NCI-H146 treated with DMSO at 0.1 percent for 48 hours (cell line): ENCODE measurements at regions not wholly inside any gene's neighbourhood (a gene's known extent, or its start where the extent isn't known, plus 50 kb on each side); places are given as distances from the start of the nearest gene placed in this dataset.

Experiments
- DNase-seq: peaks from one replicate; lab custom pipeline; 2025; ENCODE audit not compliant: unreplicated experiment; lab: John Stamatoyannopoulos, UW

DNA sequence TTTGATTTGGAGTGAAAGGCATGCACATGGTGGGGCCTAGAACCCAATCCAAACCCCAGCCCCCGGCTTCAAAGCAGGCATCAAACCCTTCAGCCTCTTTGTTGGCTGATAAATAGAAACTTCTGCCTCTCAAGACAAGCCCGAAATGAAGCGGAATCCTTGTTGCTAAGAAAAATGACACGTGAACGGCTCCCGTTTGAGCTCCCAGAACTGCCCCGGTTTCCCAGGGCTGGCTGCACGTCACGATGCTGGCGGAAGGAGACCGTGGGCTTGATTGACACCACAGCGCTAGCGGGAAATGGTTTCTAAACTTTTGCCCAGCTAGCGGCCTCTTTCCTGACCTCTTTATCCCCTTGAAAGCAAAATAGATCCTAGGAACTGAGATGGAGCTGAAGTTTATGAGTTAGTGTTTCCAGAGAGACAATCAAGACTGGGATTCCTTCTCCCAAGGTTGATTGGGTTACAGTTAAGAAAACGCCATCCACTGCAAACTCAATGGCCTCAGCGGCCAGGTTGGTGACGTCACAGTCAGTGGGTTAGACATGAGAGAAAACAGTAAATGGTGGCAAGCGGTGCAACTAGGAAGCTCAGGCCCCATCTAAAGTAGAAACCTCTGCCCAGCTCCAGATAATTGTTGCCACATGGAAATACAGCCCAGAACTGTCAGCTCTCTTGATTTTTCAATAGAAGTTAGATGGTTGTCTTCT lies 117.0 kb downstream of the ANKRD60 start:
- no peak for DNase-seq

DNA sequence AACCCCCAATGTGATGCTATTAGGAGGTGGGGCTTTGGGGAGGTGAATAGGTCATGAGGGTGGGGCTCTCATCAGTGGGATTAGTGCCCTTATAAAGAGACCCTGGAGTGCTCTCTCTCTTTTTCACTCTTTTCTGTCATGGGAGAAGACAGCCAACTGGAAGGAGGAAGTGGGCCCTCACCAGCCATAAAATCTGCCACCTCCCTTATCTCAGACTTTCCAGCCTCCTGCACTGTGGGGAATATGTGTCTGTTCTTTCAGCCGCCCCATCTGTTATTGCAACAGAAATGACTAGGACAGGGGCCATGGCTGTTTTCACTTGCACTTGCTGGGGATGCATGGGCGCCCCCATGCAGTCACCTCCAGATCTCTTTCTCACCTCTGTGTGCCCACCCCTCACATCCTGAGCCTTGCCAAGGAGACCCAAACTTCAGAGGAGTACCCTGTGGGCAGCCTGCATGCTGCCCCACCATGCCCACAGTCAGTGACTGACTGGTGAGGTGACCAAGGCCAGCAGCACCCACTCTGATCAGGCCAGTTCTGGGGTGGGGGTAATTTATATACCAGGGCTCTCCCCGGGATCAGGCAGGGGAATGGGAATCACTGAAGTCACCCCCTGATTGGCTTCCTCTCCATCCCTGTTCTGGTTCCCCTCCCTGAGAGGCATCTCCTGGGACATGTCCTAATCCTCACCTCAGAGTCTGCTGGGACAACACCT lies 118.4 kb downstream of the ANKRD60 start:
- no peak for DNase-seq

DNA sequence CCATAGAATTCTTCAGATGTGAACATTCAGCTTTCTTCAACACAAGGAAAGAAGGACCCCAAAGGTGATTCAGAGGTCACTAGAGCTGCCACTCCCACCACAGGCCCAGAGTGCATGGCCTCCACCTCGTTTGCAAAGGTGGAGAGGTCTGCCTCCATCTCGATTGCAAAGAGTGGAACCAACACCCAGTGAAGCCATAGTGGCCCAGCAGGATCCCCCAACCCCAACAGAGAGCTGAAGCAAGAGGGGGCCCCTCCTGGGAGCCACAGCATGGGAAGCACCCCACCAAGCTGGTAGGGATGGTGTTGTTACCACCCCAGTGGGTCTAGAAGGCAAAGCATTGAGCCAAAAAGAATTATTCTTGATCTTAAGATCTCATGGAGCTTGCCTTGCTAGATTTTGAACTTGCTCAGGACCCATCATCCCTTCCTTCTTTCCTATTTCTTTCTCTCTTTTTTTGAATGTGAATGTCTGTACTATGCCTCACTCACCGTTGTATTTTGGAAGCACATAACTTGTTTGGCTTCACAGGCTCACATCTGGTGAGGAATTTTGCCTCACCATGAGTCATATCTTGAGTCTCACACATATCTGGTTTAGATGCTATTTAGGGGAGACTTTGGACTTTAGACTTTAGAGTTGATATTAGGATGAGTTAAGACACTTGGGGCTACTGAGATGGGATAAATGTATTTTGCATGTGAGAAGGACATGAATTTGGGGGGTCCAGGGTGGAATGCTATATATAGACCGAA lies 119.2 kb downstream of the ANKRD60 start:
- DNase-seq = no peak

DNA sequence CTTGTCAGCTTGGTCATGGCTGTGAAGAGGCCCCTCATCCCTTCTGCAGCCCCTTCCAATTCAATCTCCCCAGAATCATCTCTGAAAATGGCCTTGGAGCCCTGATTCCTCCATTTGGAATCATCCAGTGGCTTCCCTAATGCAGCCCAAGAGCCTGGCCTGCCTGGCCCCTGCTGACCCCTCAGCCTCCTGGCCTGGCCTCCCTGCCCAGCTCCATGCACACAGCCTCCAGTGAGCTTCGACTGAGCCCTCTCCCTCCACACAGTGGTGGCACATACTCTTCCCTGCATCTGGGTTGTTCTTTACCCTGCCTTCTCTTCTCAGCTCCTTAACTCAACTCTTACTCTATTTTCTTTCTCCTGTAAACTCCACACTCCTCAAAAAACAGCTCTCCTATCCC lies 120.9 kb downstream of the ANKRD60 start:
- no peak for DNase-seq

DNA sequence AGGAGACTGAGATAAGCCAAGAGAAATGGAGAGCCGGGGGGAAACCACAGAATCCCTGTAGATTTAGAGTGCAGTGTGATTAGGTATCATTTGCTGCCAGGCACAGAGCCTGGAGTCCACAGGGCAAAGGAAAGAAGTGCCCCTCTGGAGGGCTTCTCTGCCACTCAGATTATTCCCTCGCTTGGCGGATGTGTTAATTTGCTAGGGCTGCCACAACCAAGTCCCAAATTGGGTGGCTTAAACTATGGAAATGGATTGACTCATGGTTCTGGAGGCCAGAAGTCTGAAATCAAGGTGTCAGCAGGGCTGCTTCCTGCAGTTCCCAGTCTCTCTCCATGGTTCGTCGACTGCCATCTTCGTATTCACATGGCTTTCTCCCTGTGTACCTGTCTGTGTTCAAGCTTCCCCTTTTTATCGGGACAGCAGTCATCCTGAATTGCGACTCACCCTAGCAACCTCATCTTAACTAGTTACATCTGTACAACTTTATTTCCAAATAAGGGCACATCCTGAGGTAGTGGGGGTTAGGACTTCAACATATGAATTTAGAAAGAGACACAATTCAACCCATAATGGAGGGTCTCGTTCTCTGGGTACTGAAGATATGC lies 122.2 kb downstream of the ANKRD60 start:
- no peak for DNase-seq

DNA sequence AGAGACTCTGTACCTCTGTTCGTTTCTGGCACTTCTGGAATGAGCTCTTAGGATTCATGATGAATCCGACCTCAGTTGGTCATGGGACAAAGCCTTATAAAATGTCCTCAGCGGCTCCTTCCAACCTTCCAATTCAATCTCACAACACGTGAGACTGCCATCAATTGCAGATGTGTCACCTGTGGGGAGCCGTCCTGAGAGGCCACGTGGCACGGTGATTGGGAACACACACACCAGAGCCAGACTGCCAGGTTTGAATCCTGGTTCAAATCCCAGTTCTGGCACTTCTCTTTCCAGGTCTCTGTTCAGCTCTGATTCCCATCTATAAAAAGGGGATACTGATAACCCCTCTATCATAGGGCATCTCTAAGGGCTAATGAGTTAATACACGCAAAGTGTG lies 124.5 kb downstream of the ANKRD60 start:
- DNase-seq = no peak

DNA sequence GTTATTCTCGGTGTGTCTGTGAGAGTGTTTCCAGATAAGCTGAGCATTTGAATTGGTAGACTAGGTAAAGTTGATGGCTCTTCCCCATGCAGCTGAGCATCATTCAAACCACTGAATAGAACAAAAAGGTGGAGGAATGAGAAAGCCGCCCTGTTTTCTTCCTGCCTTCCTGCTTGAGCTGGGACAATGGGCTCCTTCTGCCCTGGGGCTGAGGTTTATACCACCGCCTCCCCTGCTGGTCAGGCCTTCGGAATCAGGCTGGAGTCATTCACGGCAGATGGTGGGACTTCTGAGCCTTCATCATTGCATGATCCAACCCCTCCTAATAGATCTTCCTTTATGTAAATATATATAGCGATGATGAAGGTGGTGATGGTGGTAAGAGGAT lies 124.9 kb downstream of the ANKRD60 start:
- peak; percentile 67 for DNase-seq

DNA sequence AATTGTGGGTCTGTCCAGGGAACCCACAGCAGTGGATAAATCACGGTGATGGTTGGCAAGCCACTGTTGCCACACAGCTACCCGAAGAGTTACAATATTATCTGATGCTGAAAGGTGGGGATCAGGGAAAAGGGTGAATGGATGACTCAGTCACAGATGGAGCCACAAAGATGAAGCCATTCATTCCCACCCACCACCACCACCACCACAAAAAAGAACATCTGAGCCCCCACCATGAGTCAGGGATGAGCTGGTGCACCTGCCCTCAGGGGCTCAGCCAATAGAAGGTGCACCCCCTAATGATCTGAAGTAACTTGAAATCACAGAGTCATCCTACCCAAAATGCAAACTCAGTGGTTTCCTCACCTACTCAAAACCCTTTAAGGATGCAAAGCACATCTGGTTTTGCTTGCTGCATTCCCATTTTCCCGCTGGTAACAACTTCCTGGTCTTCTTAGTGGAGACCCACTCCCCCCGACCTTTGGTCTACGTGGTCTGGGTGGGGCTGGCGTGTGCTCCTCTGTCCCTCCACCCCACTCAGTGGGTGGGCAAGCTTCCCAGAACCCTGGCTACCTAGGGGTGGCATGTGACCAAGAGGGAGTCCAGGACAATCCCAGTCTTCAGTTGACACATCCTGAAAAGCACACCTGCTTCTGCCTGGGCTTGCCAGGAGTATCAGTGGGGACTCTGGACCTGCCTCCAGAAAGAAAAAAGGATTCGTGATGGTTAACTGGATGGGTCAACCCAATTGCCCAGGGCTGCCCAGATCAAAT lies 125.5 kb downstream of the ANKRD60 start:
- DNase-seq = peak; percentile 67

DNA sequence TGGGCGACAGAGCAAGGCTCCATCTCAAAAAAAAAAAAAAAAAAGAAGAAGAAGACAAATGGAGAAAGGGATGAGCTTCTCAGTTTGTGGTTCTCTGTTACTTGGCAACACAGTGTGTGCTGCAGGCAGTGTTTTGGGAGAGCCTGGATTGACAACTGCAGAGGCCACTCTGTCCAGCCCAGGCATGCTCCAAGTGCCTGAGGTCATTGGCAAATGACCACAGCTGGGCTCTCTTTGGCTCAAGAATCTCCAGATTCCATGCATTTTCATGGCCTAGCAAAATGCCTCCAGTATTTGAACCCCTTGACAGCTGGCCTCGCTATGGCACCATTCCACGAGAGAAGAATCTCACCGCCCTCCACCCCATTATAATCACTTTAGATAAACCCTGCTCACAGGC lies 126.2 kb downstream of the ANKRD60 start:
- no peak for DNase-seq

DNA sequence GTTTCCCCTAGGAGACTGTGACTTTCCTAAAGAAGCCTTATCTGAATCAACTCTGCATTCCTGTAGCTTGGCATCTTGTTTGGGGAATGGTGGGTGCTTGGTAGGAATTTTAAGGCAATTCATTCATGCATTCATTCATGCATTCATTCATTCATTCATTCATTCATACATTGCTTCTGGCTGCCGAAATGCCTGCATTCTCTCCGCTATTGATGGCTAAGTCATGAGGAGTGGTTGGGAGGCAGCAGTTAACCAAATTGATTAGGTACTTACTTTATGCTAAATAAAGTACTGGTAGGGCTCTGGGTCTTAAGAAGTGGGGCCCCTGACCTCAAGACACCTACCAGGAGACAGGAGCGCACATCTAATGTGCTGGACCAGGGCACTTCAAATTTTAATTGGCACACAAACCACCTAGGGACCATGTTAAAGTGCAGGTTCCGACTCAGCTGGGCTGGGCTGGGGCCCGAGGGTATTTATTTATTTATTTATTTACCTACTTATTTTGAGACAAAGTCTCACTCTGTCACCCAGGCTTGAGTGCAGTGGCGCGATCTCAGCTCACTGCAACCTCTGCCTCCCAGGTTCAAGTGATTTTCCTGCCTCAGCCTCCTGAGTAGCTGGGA lies 127.6 kb downstream of the ANKRD60 start:
- no peak for DNase-seq

DNA sequence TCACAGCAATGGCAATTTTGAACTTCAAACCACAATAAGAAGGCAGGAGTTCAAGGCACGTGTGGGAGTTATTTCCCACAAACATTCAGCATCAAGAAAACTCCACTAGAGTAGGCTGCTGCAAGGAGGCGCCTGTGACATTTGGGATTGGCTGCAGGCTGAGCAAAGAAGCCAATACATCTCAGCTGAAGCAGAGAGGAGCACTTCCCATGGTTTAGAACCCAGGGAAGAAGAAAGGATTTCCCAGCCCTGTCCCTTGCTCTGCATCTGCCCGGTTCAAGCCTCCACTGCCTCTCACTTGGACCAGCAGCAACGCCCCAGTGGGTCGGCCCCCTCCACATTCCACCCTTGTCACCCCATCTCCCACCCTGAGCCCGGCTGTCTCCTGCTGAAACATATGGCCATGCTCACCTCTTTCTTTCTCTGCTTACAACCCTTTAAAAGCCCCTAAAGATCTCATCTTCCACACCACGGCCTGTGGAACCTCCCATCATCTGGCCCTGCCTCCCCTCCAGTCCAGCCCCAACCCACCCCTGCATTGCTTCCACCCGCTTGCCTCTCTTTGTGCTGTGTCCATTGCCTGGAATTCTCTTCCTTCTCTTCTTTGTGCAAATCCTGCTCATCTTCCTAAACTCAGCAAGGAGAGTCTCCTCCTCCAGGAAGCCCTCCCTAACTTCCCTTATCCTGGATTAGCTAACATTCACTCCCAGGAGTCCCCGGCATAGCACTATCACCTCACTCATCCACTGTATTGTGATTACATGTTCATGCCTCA lies 128.3 kb downstream of the ANKRD60 start:
- DNase-seq = no peak

DNA sequence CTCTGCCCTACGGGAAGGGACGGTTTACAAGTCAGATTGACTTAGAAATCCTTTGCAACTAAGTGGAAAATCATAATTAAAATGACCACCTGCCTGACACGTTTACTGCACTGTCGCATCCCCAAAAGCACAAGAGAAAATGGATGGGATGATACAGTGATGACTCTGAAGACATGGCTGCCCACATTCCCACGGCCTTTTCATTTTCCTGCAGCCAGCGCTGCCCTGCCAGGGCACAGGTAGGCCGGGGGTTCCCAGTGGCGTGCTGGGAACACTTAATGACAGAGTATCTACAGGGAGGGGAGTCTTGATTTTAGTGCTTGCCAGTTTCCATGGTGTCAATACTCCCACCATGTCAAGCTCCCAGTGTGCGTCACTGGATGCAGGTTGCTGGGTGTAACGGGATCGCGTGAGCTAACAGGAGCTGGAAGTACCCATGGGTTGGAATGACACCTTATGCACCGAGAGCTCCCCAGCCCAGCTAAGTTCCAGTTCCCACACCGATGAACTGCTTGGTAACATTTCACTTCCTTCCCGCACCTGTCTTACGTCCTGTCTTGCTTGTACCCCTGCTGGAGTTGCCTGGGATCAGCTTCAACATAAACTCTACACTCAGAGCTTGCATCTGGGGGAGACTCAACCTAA lies 129.0 kb downstream of the ANKRD60 start:
- no peak for DNase-seq

DNA sequence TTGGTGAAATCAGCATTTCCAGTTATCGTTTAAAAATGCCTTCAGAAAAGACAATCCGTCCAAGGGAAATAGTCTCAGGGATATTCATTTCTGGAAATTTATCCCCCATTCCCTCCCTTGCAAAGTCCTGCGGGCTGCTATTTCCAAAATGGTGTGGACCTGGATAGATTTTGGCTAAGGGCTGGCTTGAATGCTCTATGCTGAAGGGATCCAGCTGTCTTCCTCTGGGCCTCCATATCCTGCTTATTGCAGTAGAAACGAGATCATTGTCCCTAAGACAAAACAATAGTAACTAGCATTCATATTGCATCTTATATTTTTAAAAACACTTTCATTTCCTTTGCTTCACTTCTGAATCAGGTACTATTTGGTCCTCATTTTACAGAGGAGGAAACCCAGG lies 129.9 kb downstream of the ANKRD60 start:
- DNase-seq = no peak

DNA sequence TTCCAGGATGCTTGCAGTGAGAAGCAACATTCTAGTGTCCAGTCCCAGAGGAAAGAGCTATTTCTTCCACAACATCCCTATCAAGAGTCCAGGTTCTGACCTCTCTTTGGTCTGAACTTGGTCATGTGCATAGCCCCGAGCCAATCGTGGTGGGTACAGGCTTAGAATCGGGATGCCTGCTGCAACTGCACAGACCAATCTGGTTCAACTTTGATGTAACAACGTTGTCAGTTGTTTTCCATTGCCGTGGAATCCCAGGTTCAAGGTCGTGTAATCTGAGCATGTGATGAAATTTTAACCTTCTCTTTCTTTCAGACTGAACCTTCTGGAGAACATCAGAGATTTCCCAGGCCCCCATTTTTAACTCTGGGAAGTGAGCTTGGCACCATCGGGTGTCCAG lies 130.5 kb downstream of the ANKRD60 start:
- DNase-seq = no peak

DNA sequence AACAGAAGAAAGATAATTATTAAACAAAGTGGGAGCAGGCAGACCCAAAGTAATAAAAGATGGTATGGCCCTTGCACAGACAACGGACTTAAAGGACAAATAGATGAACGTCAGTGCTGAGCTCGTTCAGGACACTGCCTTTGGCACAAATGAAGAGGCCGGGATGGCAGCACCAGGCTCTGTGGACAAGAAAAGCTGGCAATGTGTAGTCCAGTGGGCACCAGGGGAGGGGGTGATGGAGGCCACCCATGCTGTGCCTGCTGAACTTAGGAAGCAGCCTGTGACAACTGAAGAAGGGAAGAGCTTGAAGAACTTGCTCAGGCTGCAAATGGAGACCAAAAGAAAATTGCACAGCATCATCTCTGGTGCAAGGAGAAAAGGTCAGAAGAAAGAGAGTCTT lies 131.0 kb downstream of the ANKRD60 start:
- DNase-seq = no peak

DNA sequence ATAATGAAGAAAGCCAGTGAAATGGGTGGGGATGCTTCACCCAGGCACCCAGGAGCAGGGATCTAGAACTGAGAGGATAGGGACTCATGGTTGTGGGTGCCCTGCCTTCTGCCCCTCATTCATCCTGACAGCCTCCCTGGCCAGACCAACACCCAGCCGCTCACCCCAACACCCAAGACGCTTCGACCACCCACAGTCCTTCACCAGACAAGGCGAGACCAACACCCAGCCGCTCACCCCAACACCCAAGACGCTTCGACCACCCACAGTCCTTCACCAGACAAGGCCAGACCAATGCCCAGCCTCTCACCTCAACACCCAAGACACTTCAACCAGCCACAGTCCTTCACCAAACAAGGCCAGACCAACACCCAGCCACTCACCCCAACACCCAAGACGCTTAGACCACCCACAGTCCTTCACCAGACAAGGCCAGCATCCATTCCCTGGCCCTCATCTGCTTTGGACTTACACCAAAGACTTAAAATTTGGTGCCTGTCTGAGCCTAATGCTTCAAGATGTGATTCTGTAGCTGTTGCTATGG lies 131.5 kb downstream of the ANKRD60 start:
- DNase-seq = no peak

DNA sequence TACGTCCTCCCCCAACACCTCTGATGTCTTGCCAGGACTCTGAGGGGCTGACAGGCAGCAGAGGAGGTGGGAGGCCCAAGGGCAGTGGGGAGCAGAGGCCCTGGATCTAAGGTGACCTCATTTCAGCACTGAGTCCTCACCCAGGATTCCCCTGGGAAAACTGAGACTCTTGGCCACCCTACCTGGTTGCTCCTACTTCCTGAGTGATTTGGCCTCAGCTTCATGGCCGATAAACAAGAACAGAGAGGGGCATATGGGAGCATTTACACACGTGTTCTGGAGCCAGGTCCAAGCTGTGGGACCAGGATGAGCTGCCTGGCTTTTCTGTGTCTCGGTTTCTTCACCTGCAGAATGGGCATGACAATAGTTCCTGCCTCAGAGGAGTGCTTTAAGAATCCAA lies 133.8 kb downstream of the ANKRD60 start:
- DNase-seq = no peak

DNA sequence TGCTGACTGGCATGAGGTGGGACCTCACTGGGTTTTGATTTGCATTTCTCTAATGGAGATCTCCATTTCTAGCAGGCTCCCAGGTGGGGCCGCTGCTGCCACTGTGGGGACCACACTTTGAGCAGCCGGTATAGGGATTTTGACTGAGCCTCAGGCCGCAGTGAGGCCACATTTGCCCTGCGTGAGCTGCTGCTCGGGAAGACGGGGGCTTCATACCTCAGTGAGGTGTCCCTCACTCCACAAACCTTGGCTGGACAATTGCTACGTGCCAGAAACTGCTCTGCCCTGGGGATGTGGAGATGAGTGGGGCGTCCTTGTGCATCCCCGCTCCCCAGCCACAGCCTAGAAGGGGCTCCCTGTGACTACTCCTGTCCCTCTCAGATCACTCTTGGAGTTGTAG lies 134.3 kb downstream of the ANKRD60 start:
- no peak for DNase-seq

DNA sequence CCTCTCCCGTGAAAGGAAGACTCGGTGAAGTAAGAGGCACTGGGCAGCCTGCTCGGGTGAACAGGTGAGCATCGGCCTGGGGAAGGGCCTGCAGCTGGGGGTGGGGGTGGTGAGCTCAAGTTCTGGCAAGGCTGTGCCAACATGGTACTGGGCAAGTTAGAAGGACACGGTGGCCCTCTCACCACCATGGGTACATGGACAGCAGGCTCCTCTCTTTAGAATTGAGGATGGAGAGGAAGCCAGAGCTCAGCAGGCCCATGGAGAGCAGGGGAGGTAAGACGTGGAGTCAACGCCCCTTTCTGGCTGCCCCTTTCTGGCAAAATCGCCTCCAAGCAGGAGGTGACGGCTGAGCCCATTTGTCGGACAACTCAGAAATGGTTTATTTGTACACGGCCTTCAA lies 135.6 kb downstream of the ANKRD60 start:
- DNase-seq = no peak
